Stomach (tissue), 8 donors: ENCODE measurements at regions not wholly inside any gene's neighbourhood (a gene's known extent, or its start where the extent isn't known, plus 50 kb on each side); places are given as distances from the start of the nearest gene placed in this dataset.

Experiments used
- DNase-seq, 2 donors: peaks; one replicate each; pipeline versions ENCODE4 v3.0.0 to v3.0.0-alpha.2; 2013 to 2019
- H3K27ac ChIP-seq, 5 donors: fragments of 200-600 bp in 4 of 5; sonication (generic) in 4 of 5; one replicate each; pipeline ENCODE4 v1.5.1; 2013 to 2019; ENCODE audit warnings: mild to moderate bottlenecking in 1 of 5, moderate library complexity in 1 of 5
- H3K27me3 ChIP-seq, 3 donors: fragments of 200-600 bp; sonication (generic); one replicate each; pipeline ENCODE4 v1.5.1; 2017 to 2019; ENCODE audit warnings: mixed run types in 1 of 3
- H3K36me3 ChIP-seq, 4 donors: fragments of 200-600 bp; sonication (generic); 1 replicate in 3 of 4; 2 replicates in 1 of 4; pipeline ENCODE4 v1.5.1; 2016 to 2019
- H3K4me1 ChIP-seq, 4 donors: fragments of 200-600 bp; sonication (generic); one replicate each; pipeline ENCODE4 v1.5.1; 2016 to 2019
- H3K4me3 ChIP-seq, 4 donors: fragments of 200-600 bp; sonication (generic) in 3 of 4; one replicate each; pipeline ENCODE4 v1.5.1; 2016 to 2019; ENCODE audit warnings: mild to moderate bottlenecking in 1 of 4
- H3K9me3 ChIP-seq, 4 donors: fragments of 200-600 bp; sonication (generic); one replicate each; pipeline ENCODE4 v1.5.1; 2016 to 2019
- EP300 ChIP-seq: sonication (generic); formaldehyde crosslinking; IDR thresholded peaks from one replicate; pipeline ENCODE4 v1.6.1; 2017; ENCODE audit warnings: antibody characterized with exemption
- POLR2A ChIP-seq, 4 donors: fragments of 450-650 bp; IDR thresholded peaks; one replicate each; pipeline ENCODE4 v1.6.1; 2016; ENCODE audit warnings: antibody characterized with exemption in 4 of 4, control low read depth in 2 of 4, mild to moderate bottlenecking in 1 of 4, moderate library complexity in 1 of 4
- POLR2AphosphoS5 ChIP-seq, 3 donors: sonication (generic); formaldehyde crosslinking; IDR thresholded peaks; one replicate each; pipeline ENCODE4 v1.6.1; 2016; ENCODE audit warnings: antibody characterized with exemption in 3 of 3
- WGBS, 5 donors: extraction: QIAGEN DNeasy Blood & Tissue Kit in 3 of 5; methylation state at CpG; one replicate each; pipeline versions ENCODE4 v1.1.5 to v1.1.7; 2013 to 2018; 5-methylcytosine and 5-hydroxymethylcytosine counted together
- intact Hi-C: fragments of 100-400 bp; cut with DNase I; formaldehyde crosslinking; loops from one replicate; pipeline ENCODE4 v1.15.1; 2023; ENCODE audit warnings: low total_unique reads
- TF ChIP-seq, protein P1 (sequence below), 7 experiments: fragments of 450-650 bp in 4 of 7; fragments of 200-600 bp in 3 of 7; sonication (generic) in 3 of 7; IDR thresholded peaks; one replicate each; pipeline ENCODE4 v1.5.1; 2016 to 2019; ENCODE audit warnings: antibody characterized with exemption in 7 of 7, control low read depth in 2 of 7, mild to moderate bottlenecking in 1 of 7
- donor health status: healthy with polysubstance abuse.
- donor health status: Bipolar disorder and iron deficiency.
- donor health status: healthy.

DNA sequence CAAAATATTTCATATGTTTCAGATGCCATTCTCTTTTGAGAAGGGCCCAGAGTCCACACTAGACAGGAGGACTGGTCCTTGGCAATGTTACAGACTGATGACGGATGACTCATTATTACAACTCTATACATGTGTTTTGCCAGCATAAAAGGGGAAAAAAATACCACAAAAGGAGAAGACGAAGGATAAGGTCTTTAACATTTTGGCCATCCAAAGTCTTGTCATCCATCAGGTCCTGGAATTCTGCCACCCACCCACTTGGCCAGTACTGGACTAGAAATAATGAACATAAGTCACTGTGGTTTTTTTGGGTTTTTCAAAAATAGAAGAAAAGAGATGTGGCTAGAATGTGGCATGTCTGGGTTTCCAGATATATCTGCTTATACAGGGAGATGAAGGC lies 57.7 kb upstream of the BDNF start:
- no peak overlapping the region for H3K27ac ChIP-seq
- no peak for DNase-seq
- no peak overlapping the region for H3K4me3 ChIP-seq
- H3K36me3 ChIP-seq, result no peaks in the 10 kb centered on the region
- intact Hi-C loops, result no loop called here
- H3K27me3 ChIP-seq, result no peaks in the 10 kb centered on the region
- H3K9me3 ChIP-seq, result no peaks in the 10 kb centered on the region
- WGBS, 5 donors, result 58 to 84% (median 68%) methylated on average over 2 of the region's 2 CpGs
- no peak for TF ChIP-seq POLR2A (IDR thresholded peaks at IDR 0.05)
- no peak for TF ChIP-seq POLR2AphosphoS5 (IDR thresholded peaks at IDR 0.05)
- no peak for TF ChIP-seq EP300
- TF ChIP-seq, protein P1, sequence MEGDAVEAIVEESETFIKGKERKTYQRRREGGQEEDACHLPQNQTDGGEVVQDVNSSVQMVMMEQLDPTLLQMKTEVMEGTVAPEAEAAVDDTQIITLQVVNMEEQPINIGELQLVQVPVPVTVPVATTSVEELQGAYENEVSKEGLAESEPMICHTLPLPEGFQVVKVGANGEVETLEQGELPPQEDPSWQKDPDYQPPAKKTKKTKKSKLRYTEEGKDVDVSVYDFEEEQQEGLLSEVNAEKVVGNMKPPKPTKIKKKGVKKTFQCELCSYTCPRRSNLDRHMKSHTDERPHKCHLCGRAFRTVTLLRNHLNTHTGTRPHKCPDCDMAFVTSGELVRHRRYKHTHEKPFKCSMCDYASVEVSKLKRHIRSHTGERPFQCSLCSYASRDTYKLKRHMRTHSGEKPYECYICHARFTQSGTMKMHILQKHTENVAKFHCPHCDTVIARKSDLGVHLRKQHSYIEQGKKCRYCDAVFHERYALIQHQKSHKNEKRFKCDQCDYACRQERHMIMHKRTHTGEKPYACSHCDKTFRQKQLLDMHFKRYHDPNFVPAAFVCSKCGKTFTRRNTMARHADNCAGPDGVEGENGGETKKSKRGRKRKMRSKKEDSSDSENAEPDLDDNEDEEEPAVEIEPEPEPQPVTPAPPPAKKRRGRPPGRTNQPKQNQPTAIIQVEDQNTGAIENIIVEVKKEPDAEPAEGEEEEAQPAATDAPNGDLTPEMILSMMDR (IDR thresholded peaks at IDR 0.05), result no peak
- H3K4me1 ChIP-seq, result no peaks in the 10 kb centered on the region

DNA sequence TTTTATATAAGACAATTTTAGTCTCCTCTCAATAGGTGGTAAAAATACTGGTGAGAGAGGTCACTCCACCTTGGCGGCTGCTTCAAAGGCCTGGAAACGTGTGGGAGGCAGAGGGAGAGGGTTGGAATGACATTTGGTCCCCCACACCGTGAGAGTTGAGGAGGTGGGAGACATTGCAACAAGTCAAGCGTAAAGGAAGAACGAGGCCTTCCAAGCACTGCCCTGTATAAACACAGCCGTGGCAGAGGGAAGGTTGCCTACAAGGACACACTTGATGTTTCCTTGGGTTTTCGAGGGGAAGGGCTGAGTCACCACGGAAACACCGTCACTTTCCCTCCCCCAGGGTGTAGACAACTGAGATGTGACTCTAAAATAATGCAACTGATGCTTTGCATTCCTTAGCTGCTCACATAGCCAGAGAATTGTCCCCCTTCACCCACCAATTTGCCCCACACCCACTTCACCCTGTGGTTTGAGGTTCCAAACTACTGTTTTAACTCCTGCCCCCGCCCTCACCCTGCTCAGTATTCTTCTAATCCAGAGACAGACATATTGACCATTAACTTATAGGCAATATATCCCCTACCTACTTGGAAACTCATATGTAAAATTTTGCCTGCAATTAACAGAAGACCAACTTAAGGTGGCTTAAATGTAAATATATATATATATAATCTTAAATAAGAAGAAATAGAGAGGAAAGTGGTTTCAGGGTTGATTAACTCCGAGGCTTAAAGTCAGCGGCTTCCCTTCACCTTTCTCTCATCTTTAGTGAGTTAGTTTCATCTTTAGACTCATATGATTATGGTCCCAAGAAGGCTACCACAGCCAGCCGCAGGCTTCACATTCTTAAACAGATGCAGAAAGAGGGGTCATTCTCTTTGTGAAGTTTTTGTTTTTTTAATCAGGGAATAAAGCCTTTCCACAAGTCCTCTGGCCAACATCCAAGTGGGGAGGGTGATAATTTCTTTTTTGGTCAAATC lies 54.1 kb upstream of the BDNF start:
- no peak for DNase-seq
- no peaks in the 10 kb centered on the region for H3K36me3 ChIP-seq
- H3K9me3 ChIP-seq, result no peaks in the 10 kb centered on the region
- no peak overlapping the region for H3K4me3 ChIP-seq
- WGBS, 5 donors, result 56 to 61% (median 60%) methylated on average over 13 of the region's 13 CpGs
- H3K4me1 ChIP-seq, result no peaks in the 10 kb centered on the region
- no peaks in the 10 kb centered on the region for H3K27me3 ChIP-seq
- intact Hi-C loops, result no loop called here
- no peak for TF ChIP-seq POLR2AphosphoS5 (IDR thresholded peaks at IDR 0.05)
- TF ChIP-seq, protein P1 (IDR thresholded peaks at IDR 0.05), result no peak
- TF ChIP-seq EP300, result no peak
- TF ChIP-seq POLR2A (IDR thresholded peaks at IDR 0.05), result no peak
- no peak overlapping the region for H3K27ac ChIP-seq
